CD14-positive monocyte (primary cell): ENCODE measurements at regions not wholly inside any gene's neighbourhood (a gene's known extent, or its start where the extent isn't known, plus 50 kb on each side); places are given as distances from the start of the nearest gene placed in this dataset.

Source experiments
- DNase-seq, 3 donors: peaks; one replicate each; pipeline ENCODE4 v3.0.0-alpha.2; 2011 to 2022
- H2AFZ ChIP-seq: 2 replicates; pipeline ENCODE4 v1.6.0; 2012; ENCODE audit warnings: mild to moderate bottlenecking, low read depth, low read length, inconsistent platforms; ENCODE audit not compliant: insufficient read depth, poor library complexity, severe bottlenecking
- H3K27ac ChIP-seq, 2 donors: 1 replicate in 1 of 2; 2 replicates in 1 of 2; pipeline ENCODE4 v1.5.1; 2012 to 2013; ENCODE audit warnings: low read length in 2 of 2, control low read depth in 1 of 2, inconsistent platforms in 1 of 2, low read depth in 1 of 2, mild to moderate bottlenecking in 1 of 2
- H3K27me3 ChIP-seq, 2 donors: one replicate each; pipeline versions ENCODE4 v1.6.0 to v1.6.1; 2011 to 2013; ENCODE audit warnings: low read length in 2 of 2; ENCODE audit not compliant: control insufficient read depth in 2 of 2, insufficient read depth in 2 of 2
- H3K36me3 ChIP-seq, 2 donors: replicated peaks in 1 of 2; 1 replicate in 1 of 2; 2 replicates in 1 of 2; pipeline versions ENCODE4 v1.5.1 to v1.6.1; 2012 to 2013; ENCODE audit warnings: low read length in 2 of 2, control low read depth in 1 of 2, inconsistent platforms in 1 of 2, mild to moderate bottlenecking in 1 of 2; ENCODE audit not compliant: insufficient read depth in 2 of 2, control insufficient read depth in 1 of 2
- H3K4me1 ChIP-seq, 2 donors: 1 replicate in 1 of 2; 2 replicates in 1 of 2; pipeline versions ENCODE4 v1.5.1 to v1.6.1; 2012 to 2013; ENCODE audit warnings: low read length in 2 of 2, control low read depth in 1 of 2, inconsistent platforms in 1 of 2, mild to moderate bottlenecking in 1 of 2, moderate library complexity in 1 of 2; ENCODE audit not compliant: insufficient read depth in 2 of 2, control insufficient read depth in 1 of 2
- H3K4me2 ChIP-seq: replicated peaks from 2 replicates; pipeline ENCODE3; 2012; ENCODE audit warnings: low read length, moderate library complexity, mild to moderate bottlenecking; ENCODE audit not compliant: poor library complexity, severe bottlenecking; ENCODE audit errors: extremely low read depth
- H3K4me3 ChIP-seq, 3 experiments: fragments of 200-600 bp in 1 of 3; sonication (generic) in 1 of 3; replicated peaks in 1 of 3; 1 replicate in 2 of 3; 2 replicates in 1 of 3; pipeline ENCODE4 v1.5.1; 2011 to 2013; ENCODE audit warnings: low read length in 3 of 3, mild to moderate bottlenecking in 3 of 3, control low read depth in 2 of 3, low read depth in 2 of 3, inconsistent platforms in 1 of 3, moderate library complexity in 1 of 3
- H3K79me2 ChIP-seq: 2 replicates; pipeline ENCODE4 v1.6.0; 2012; ENCODE audit warnings: mild to moderate bottlenecking, control low read depth, inconsistent platforms, low read length, moderate library complexity; ENCODE audit not compliant: insufficient read depth
- H3K9ac ChIP-seq: 2 replicates; pipeline ENCODE4 v1.6.0; 2017; ENCODE audit warnings: low read length, mild to moderate bottlenecking; ENCODE audit not compliant: insufficient read depth, poor library complexity, severe bottlenecking
- H3K9me3 ChIP-seq, 2 donors: replicated peaks in 1 of 2; 1 replicate in 1 of 2; 2 replicates in 1 of 2; pipeline versions ENCODE4 v1.5.1 to v1.6.1; 2012 to 2013; ENCODE audit warnings: low read length in 2 of 2, control low read depth in 1 of 2; ENCODE audit not compliant: control insufficient read depth in 1 of 2, insufficient read depth in 1 of 2
- H4K20me1 ChIP-seq: 2 replicates; pipeline ENCODE4 v1.6.0; 2012; ENCODE audit warnings: mild to moderate bottlenecking, low read length, control low read depth, moderate library complexity; ENCODE audit not compliant: insufficient read depth
- H3K27ac Mint-ChIP-seq, 7 donors: one replicate each; pipeline ENCODE4 v1.8.0; 2020; ENCODE audit warnings: mild to moderate bottlenecking in 7 of 7, mixed read lengths in 7 of 7, moderate library complexity in 6 of 7, inconsistent platforms in 2 of 7
- H3K27me3 Mint-ChIP-seq, 3 donors: one replicate each; pipeline ENCODE4 v1.8.0; 2021 to 2022; ENCODE audit warnings: low read depth in 3 of 3, mild to moderate bottlenecking in 3 of 3, mixed read lengths in 3 of 3, moderate library complexity in 3 of 3, inconsistent platforms in 1 of 3
- H3K36me3 Mint-ChIP-seq, 2 donors: one replicate each; pipeline ENCODE4 v1.8.0; 2020; ENCODE audit warnings: mixed read lengths in 2 of 2, inconsistent platforms in 1 of 2, mild to moderate bottlenecking in 1 of 2
- H3K4me1 Mint-ChIP-seq: one replicate; pipeline ENCODE4 v1.8.0; 2020; ENCODE audit warnings: mild to moderate bottlenecking, mixed read lengths
- H3K4me3 Mint-ChIP-seq, 2 donors: one replicate each; pipeline ENCODE4 v1.8.0; 2020; ENCODE audit warnings: mild to moderate bottlenecking in 2 of 2, mixed read lengths in 2 of 2, moderate library complexity in 1 of 2
- H3K9me3 Mint-ChIP-seq, 7 donors: one replicate each; pipeline ENCODE4 v1.8.0; 2020 to 2022; ENCODE audit warnings: mixed read lengths in 7 of 7, mild to moderate bottlenecking in 6 of 7, moderate library complexity in 6 of 7, inconsistent platforms in 2 of 7
- WGBS: methylation state at CpG from one replicate; pipeline ENCODE4 v1.1.5; 2013; ENCODE audit warnings: missing lambda C conversion rate; ENCODE audit not compliant: insufficient coverage; 5-methylcytosine and 5-hydroxymethylcytosine counted together
- intact Hi-C, 2 donors: fragments of 100-400 bp; cut with micrococcal nuclease; formaldehyde crosslinking; loops; one replicate each; pipeline versions ENCODE4 v1.15.0 to v1.15.1; 2023
- TF ChIP-seq, protein P1 (sequence below): fragments of 200-600 bp; IDR thresholded peaks from one replicate; pipeline ENCODE4 v1.8.0; 2022; ENCODE audit warnings: antibody characterized with exemption, mild to moderate bottlenecking

DNA sequence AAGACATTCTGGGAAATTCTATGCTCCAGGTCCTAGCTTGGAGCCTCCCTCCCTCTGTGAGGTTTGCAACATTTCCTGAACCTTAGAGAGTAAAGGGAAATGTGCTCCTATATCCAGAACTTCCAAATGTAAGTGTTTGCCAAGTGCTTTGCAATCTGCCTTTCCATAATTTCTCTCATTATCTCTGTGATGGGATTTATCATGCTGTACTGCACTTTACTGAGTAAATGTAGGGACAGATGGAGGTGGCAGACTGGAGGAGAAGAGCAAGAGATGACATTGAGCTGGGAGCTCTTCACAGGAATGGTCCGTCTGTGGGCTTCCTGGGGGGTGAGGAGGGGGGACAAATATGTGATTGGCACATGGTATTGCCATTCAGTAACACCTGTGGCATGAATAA lies 184.3 kb downstream of the SOX4 start:
- Histone ChIP-seq H3K4me1 (no peaks in the 10 kb centered on the region), H2AFZ (no peak overlapping the region), H3K79me2 (no peaks in the 10 kb centered on the region), H3K27ac (no peak overlapping the region), H3K9ac (no peak overlapping the region), H3K4me2 (no peak overlapping the region), H4K20me1 (no peaks in the 10 kb centered on the region), H3K36me3 (no peaks in the 10 kb centered on the region), H3K27me3 (no peaks in the 10 kb centered on the region), H3K9me3 (no peaks in the 10 kb centered on the region), H3K4me3 (no peak overlapping the region)
- Mint-ChIP-seq H3K36me3 (no peaks in the 10 kb centered on the region), H3K27ac (no peak overlapping the region), H3K9me3 (peaks cover 0 to 4% (median 0%) of the 10 kb centered on the region in 7 donors), H3K27me3 (peaks cover 0 to 2% (median 0%) of the 10 kb centered on the region in 3 donors), H3K4me3 (no peak overlapping the region), H3K4me1 (no peaks in the 10 kb centered on the region)
- 89% methylated on average over 1 of the region's 1 CpG for WGBS
- no peak for DNase-seq
- intact Hi-C loops: no loop called here
- TF ChIP-seq, protein P1, sequence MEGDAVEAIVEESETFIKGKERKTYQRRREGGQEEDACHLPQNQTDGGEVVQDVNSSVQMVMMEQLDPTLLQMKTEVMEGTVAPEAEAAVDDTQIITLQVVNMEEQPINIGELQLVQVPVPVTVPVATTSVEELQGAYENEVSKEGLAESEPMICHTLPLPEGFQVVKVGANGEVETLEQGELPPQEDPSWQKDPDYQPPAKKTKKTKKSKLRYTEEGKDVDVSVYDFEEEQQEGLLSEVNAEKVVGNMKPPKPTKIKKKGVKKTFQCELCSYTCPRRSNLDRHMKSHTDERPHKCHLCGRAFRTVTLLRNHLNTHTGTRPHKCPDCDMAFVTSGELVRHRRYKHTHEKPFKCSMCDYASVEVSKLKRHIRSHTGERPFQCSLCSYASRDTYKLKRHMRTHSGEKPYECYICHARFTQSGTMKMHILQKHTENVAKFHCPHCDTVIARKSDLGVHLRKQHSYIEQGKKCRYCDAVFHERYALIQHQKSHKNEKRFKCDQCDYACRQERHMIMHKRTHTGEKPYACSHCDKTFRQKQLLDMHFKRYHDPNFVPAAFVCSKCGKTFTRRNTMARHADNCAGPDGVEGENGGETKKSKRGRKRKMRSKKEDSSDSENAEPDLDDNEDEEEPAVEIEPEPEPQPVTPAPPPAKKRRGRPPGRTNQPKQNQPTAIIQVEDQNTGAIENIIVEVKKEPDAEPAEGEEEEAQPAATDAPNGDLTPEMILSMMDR: no peak

DNA sequence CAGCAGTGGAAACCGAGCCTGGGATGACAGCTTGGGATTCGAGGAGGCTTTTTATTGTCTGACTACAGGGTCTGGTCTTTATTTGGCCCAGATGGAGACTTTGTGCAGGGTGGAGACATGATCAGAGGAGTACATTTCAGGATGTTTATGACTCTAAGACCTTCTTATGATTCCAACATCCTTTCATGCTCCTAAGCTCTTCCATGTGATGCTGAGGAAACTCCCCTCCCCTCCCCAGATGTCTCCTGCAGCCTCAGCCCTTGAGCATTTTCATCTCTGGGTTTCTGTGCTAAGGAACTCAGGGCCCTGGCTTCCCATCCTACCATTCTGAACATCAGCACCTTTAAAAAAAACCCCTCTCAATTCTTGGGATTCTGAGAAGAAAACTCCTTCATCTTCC lies 186.6 kb downstream of the SOX4 start:
- H3K27me3 Mint-ChIP-seq: peaks cover 0 to 3% (median 0%) of the 10 kb centered on the region in 3 donors
- Histone ChIP-seq H3K27ac (no peak overlapping the region), H3K79me2 (no peaks in the 10 kb centered on the region), H3K4me3 (no peak overlapping the region), H3K4me2 (no peak overlapping the region), H3K27me3 (no peaks in the 10 kb centered on the region), H4K20me1 (no peaks in the 10 kb centered on the region), H3K36me3 (no peaks in the 10 kb centered on the region), H3K9ac (no peak overlapping the region), H3K9me3 (no peaks in the 10 kb centered on the region), H3K4me1 (no peaks in the 10 kb centered on the region), H2AFZ (no peak overlapping the region)
- no peak overlapping the region for H3K27ac Mint-ChIP-seq
- no peaks in the 10 kb centered on the region for H3K9me3 Mint-ChIP-seq
- H3K4me1 Mint-ChIP-seq: no peaks in the 10 kb centered on the region
- 91% methylated on average over 1 of the region's 2 CpGs for WGBS
- intact Hi-C loops: no loop called here
- TF ChIP-seq, protein P1: no peak
- no peak overlapping the region for H3K4me3 Mint-ChIP-seq
- no peaks in the 10 kb centered on the region for H3K36me3 Mint-ChIP-seq
- no peak for DNase-seq
